ENCODE measurements at regions not wholly inside any gene's neighbourhood (a gene's known extent, or its start where the extent isn't known, plus 50 kb on each side); places are given as distances from the start of the nearest gene placed in this dataset.
"Not testable (repeated sequence)": the region's sequence is repeated elsewhere in the genome, so short reads cannot be mapped to it uniquely, and the experiment has no call there.

DNA sequence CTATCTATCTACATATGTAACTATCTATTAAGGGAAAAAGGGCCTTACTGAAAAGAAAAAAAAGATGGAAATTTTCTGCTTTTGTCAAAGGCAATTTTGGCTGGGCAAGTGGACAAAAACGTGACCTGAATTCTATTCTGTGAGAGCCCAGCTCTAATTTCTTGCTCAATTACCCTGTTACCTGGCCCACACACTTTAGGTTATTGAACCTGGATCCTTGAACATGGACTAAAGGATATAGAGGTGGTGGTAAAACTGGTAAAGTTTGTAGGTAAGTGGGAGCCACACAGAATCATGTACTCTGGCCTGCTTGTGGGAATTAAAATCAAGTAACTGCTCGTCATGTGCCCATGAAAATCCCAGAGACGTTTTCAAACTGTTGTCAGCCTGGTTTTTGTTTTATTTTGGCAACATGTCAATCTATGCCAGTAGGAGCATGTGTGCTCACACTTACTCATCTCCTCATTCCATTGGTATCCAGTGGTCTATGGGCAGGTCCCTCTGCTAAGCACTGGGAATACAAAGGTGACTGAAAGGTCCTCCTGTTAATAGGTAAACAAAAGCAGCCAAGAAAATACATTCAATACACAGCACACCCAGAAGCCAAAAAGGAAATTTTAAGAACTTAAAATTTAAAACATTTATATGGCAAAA, 113.7 kb upstream of the WARS2 start:
- DNase-seq = no peak

DNA sequence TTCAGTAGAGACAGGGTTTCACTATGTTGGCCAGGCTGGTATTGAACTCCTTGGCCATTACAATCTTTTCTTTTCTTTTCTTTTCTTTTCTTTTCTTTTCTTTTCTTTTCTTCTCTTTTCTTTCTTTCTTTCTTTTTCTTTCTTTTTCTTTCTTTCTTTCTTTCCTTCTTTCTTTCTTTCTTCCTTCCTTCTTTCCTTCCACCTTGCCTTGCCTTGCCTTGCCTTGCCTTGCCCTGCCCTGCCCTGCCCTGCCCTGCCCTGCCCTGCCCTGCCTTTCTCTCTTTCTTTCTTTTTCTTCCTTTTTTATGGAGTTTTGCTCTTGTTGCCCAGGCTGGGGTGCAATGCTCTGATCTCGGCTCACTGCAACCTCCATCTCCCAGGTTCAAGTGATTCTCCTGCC, 112.5 kb upstream of the HAO2 start:
- DNase-seq = not testable (repeated sequence)

DNA sequence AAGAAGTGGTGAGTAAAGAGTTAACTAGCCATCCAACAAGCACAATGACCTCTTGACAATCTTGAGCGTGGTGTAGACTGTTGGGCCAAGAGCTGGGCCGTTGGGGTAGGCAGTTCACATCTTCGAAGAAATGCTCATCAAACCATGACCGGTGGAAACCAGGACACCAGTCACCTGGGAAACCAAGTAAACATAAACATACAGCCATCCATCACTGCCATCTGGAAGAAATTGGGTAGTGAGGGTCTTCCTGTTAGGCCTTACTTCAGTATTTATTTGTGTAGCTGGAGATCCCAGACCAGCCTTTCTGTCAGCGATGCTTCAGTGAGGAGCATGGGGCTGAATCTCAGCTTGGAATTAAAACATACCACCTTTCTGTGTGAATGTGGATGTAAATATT, 108.1 kb upstream of the HAO2 start:
- no peak for DNase-seq

DNA sequence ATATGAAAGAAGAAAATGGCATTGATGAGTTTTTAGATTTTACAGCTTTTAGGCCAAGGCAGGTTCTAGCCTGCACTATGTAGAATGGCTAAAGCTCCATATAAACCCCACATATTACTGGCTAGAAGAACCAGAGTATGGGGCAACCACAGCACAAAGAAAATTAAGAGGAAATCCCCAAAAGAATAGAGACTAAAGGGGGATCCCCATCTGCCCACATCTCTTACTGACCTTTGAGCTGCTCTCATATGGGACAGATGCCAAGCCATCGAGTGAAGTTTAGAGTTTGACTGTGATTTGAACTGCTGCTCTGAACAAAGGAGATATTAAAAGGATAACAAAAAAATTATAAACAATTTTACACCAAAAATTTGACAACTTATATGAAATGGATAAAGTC, 102.2 kb upstream of the HAO2 start:
- no peak for DNase-seq

DNA sequence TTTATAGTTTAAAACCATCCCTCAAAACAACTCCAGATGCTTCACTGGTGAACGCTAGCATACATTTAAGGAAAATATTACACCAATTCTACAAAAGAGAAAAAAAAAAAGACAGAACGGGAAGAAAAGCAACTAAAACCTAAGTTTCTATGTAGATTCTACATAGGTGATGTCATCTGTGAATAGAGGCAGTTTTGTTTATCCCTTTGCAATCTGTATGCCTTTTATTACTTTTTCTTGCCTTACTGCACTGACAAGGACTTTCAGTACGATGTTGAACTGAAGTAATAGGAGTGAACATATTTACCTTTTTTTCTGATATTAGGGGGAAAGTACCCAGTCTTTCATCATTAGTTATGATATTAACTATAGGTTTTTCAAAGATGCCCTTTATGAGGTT, 101.7 kb upstream of the HAO2 start:
- no peak for DNase-seq

DNA sequence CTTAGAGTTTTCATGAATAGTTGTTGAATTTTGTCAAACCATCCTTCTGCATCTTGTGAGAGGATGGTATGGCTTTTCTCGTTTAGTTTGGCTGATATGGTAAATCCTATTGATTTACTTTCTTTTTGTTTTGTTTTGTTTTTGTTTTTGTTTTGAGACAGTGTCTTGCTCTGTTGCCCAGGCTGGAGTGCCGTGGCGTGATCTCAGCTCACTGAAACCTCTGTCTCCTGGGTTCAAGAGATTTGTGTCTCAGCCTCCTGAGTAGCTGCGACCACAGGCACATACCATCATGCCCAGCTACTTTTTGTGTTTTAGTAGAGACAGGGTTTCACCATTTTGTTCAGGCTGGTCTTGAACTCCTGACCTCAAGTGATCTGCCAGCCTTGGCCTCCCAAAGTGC, 101.3 kb upstream of the HAO2 start:
- not testable (repeated sequence) for DNase-seq

DNA sequence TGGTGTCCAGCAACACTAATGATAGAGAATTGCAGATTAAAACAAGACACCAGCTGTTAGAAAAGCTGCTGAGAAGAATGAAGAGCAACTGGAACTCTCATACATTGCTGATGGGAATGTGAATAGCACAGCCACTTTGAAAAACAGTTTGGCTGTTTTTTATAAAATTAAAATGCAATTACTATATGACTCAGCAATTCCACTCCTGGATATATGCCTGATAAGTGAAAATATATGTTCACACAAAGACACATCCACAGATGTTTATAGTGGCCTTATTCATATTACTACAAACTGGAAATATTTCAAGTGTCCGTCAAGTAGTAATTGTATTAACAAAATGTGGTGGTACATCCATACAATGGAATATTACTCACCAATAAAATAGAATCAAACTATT, 99.7 kb upstream of the HAO2 start:
- DNase-seq = no peak

DNA sequence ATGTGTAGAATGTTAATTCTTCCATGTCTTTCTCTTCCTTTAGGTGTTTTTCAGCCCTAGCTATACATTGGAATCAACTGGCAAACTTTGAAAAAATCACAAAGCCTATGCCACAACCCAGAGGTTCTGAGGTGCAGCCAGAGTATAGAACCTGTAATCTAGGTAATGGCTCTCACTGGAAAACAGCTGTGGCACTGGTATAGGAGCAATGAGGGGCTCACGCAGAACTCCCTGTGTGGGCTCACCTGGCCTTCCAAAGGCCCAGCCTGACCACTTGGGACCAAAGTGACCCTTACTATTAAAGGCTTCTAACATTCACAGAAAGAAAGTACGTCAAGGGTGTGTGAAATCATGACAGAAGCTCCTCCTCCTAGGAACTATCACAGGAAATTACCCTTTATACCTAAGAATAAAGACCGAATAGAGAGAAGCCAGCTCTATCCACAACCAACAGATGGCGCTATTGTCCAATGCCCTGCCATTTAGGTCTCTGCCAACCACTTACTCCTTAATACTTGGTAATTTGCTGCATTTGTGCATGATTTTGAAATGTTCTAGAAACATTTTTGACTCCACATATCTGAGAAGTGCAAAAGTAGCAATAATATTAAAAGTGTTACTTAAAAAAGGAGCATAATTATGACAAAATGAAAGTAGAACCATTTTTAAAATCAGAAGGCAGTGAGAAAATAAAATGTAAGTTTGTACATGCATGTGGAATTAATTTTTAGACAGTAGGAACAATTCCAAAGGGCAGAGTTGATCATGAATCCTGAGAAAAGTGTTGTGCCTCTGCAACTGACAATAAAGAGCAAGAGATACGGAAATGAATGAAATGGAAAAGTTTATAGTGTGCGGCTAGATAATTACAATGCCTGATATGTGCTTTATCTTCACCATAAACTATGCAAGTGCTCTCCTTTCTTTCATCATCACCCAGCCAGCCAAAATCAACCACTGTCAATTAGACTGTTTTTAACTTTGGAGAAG, 93.1 kb upstream of the HAO2 start:
- DNase-seq = no peak

DNA sequence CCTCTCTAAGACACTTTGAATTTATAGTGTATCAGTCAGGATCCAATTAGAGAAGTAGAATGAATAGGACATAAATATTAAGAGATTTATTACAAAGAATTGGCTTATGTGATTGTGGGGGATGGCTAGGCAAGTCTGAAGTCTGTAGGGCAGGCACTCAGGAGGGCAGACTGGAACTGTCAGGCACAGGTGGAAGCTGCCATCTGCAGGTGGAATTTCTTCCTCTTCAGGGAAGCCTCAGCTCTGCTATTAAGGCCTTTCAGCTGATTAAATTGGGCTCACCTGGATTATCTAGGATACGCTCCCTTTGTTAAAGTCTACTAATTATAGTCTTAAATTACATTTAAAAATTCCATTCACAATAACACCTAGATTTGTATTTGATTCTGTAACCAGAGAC, 92.0 kb upstream of the HAO2 start:
- no peak for DNase-seq

DNA sequence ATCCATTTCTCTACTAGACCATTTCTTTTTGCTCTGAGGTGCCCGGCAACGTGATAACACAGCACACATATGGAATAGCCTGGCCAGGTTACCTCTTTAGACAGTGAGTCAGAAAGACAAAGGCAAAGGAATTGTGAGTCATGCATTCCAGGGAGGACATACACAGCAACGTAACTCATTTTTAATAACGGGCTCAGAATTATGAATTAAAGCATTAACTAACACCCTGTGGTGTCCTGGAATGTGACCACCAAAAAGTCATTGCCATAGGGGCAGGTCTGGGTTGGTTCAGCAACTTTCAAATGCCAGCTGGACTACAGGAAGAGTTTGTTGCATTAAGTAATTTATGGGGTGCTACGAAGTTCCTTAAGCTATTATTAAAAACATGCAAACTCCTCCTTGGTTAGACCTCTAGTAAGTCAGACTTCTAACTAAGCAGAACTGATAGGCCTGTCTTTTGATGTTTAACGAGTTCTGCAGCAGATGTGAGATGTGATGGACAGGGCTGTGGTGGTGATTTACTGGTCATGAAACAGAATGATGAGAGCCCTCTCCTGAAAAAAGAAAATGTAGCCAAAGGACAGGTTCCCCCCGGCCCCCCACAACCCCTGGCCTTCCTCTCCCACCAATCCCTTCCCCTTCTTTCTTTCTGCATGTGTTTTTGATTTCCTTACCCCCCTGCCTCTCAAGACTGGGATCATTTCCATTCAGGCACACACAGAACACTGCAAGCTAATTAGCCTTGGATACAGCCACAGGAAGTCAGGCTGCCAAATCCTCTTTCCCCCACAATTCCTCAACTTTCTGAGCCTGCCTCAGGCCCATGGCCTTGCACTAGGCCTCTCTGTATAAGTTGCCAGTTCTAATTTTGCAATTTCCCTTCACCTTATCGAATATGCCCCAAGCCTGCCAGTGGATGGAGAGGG, 88.9 kb upstream of the HAO2 start:
- no peak for DNase-seq

DNA sequence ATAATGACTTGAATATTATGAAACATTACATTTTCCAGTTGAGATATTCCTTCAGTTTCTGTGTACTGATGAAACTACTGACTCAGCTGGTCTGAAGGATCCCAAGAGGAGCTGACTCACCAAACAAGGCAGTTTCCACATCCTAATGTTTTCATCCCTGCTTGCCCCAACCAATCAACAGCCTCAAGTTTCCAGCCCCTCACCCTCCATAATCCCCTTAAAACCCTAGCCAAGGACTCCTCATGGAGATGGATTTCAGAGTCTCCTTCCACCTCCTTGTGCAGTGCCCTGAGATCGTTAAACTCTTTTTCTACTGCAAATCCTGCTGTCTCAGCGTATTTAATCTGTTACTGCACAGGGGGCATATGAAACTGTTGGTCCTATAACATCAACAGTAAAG, 83.1 kb upstream of the HAO2 start:
- DNase-seq = no peak

DNA sequence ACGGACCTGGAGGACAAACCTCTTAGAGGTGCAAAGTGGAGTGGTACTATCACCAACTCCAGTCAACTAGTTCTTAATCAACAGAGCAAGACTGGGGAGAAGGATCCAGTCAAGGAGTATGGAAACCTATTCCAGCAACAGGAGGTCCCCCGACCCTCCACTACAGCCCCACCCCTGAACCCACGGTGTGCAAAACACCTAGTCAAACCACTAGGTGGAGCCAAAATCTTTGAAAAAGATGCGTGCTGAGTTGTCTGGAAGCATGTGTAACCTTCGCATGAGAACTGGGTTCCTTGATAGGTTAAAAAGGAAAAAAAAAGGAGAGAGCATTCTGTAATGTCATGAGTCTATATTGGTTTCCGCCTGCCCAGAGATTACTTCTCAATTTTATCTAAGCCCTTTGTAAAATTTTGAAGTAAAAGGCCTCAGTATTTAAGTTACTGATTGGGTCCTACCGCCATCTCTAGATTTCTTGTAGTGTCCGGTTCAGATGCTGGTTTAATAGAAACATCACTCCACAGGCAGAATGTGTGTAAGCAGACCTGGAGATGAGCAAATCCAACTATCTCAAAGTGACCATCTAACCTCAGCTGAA, 81.9 kb upstream of the HAO2 start:
- DNase-seq = no peak

DNA sequence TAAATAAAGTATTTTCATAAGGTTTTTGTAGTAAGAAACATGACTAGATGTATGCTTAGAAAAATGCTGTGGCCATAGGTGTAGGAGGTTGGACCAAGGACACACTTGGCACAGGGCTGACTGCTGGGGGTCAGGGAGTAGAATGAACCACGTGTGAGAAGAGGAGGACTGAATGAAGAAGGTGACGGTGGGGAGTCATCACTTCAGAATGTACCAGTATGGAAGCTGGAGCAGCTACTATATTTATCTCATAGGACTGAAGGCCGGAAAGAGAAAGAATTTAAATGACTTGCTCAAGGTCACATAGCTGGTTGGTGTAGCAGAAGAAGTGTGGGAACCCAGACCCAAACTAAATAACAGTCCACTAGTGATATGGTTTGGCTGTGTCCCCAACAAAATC, 79.8 kb upstream of the HAO2 start:
- no peak for DNase-seq

DNA sequence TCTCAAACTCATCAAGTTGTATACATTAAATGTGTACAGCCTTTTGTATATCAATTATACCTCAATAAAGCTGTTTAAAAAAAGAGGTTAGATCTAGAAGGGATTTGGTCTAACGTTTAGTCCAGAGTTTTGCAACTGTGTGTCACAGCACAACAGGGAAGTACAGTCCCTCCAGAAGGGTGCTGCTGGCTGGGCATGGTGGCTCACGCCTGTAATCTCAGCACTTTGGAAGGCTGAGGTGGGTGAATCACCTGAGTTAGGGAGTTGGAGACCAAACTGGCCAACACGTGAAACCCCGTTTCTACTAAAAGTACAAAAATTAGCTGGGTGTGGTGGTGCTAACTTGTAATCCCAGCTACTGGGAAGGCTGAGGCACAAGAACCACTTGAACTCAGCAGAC, 78.3 kb upstream of the HAO2 start:
- no peak for DNase-seq

DNA sequence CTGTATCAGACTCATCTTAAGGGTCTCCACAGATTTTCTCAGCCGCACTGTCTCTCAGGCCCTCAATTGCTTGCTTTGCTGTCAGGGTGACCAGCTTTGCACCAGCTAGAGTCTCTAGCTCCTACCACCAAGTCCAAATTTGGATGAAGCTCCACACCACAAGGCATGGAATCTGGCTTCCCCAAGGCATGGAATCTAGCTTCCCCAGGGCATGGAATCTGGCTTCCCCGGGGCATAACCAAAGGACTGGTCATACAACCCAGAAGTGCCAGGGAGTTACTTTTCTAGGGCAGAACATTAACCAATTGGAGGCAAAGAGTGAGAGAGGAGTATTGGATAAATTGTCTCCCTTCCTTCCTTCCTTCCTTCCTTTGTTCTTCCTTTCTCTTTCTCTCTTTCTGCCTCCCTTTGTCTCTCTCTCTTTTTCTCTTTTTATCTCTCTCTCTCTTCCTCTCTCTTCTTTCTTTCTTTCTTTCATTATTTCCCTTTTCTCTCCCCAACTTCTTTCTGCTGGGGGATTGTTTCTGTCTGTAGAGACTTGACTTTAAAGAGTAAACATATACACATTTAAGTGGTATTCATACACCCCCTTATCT, 76.9 kb upstream of the HAO2 start:
- DNase-seq = no peak

DNA sequence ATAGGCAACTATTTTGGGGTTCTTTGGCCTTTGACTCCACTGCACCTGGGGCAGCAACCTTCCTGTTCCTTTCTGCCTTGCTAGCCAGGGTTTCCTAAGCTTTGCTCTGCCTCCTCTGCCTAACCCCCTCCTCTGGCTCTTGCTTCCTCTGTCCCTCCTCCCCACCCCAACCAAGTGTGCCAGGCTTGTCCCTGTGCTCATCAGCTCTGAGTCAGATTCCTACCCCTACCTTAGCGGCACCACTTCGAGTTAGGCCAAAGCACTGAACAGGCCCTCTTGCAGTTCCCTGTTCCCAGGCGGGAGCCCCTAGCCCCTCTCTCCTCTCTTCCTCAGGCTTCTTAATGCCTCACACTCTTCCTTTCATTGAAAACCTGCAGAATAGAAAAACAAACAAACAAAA, 74.8 kb upstream of the HAO2 start:
- no peak for DNase-seq

DNA sequence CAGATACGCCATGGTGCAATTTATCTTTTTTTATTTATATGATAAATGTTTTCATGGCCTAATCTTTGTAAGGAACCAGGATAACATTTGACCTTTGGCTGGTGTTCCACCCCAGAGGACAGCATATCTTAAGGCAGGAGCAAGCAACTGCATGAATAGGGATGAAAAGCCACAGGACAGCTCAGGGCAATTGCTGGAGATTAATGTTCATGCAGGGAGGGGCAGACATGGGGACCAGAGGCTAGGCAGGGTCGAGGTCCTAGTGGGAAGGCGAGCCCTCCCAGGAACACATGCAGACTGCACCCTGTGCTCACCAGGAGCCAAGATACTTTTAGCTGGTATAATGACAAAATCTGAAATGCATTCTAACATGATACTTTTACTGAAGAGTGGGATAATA, 74.4 kb upstream of the HAO2 start:
- DNase-seq = no peak

DNA sequence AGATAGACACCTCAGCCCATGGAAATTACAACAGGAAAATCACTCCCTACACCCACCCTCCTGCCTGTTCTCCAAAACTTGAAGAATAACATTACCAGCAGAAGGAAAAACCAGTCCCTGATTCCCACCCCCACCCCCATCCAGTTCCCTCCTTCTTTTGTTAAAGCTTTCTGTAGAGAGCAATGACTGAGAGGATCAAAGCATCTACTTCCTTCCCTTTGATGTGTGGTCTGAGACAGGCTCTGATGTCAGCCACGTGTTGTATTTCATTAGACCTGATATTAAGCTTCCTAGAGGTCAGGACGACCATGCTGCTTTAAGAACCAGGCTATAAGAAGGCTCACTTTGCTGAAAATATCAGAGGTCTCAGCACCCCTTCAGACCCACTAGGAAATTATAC, 73.9 kb upstream of the HAO2 start:
- no peak for DNase-seq

DNA sequence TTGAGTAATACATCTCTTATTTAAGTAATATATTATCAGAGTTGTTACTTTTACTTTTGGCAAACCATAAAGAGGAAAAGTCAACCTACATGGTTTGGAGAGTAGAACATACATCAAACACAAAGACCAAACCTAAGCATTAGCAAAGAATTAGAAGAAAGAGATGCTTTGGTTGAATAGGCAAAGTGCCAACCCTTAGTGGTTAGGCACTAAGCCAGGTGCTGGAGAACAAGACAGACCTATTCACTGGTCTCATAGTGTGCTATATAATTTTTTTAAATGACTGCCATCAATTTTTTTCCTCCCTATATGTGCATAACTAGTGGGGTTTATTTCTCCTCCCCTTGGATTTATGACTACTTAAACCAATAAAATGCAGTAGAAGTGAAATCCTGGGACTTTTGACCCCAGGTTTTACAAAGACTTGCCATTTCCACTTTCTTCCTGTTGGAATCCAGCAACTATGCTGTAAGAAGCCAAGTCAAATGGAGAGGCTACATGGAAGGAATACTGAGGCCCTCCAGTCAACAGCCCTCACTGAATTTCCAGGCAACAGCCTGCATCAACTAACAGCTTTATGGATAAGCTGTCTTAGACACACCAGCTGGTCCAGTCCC, 69.8 kb upstream of the HAO2 start:
- no peak for DNase-seq

DNA sequence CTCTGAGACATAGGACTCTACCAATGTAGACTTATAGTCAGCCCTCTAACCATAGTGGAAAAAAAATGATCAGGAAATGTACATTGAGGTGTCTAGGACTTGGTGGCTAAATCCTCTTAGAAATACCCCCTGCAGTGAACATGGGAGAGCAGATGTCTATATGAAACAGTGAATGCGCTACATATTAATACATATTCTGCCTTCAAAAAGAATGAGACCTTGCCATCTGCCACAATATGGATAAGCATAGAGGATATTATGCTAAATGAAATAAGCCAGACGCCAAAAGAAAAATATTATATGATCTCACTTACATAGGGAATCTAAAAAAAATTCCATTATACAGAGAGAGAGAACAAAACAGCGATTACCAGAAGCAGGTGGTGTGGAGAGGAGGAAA, 66.6 kb upstream of the HAO2 start:
- peak; percentile 82 for DNase-seq

DNA sequence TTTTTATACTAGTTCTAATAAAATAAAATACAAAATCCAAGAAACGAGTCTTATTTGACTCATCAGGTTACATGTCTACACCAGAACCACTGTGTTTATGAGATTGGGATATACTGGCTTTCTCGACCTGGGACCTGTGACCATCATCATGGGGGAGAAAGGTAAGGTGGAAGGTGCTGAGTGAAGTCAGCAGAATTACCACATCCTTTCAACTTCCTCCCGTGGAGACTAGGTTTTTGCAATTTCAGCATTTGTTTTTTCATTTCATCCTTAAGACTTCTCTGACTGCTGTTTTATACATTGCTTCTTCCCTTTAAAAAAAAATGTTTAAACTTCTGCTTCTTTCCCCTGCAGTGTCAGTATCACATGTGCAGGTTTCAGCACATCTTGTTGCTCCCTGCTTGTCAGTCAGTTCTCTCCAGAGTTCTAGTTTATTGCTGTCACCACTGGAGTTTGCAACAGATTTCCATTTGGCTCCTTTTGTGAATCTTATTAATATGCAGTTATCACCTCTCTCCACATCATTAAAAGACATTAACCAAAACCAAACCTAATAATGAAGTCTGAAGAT, 60.4 kb upstream of the HAO2 start:
- DNase-seq = no peak

DNA sequence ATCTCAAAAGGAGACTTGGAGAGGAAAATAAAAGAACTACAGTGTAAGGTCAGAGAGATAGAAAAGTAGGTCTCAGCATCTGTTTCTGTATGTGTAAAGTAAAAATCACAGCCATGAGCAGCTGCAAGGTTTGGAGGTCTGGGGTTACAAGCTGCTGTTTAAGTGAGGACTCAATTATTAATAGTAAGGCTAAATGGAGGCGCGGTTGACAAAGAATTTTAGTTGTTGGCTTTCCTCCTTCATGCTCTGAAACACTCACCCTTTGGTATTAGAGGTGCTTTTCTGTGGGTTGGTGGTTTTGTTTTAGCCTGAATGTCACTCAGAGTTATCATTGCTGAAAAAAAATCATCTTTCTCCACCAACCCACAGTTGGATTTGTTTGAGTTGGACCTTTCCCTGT, 59.8 kb upstream of the HAO2 start:
- DNase-seq = no peak
